GM21390 (cell line): ENCODE measurements at regions not wholly inside any gene's neighbourhood (a gene's known extent, or its start where the extent isn't known, plus 50 kb on each side); places are given as distances from the start of the nearest gene placed in this dataset.
"Not testable (repeated sequence)": the region's sequence is repeated elsewhere in the genome, so short reads cannot be mapped to it uniquely, and the experiment has no call there.

Source experiments
- ATAC-seq: cut with Tn5 transposase; IDR thresholded peaks from one replicate; pipeline ENCODE4 v1.9.1; 2021; ENCODE audit not compliant: unreplicated experiment

GRCh38 chr18:67789165-67789545, 272.6 kb upstream of the DSEL start:
- ATAC-seq, result no peak

GRCh38 chr18:67788310-67789164, 272.0 kb upstream of the DSEL start:
- no peak for ATAC-seq

GRCh38 chr18:67783196-67783946, 266.9 kb upstream of the DSEL start:
- ATAC-seq, result no peak

- ATAC-seq, result no peak
Observed at GRCh38 chr18:67778016-67778415, 261.5 kb upstream of the DSEL start.

GRCh38 chr18:67776929-67777328, 260.4 kb upstream of the DSEL start:
- ATAC-seq, result no peak

GRCh38 chr18:67771271-67771670, 254.8 kb upstream of the DSEL start:
- no peak for ATAC-seq

GRCh38 chr18:67770520-67770919, 254.0 kb upstream of the DSEL start:
- ATAC-seq, result no peak

GRCh38 chr18:67766930-67767329, 250.4 kb upstream of the DSEL start:
- ATAC-seq, result no peak

- ATAC-seq, result not testable (repeated sequence)
Observed at GRCh38 chr18:67752211-67752610, 235.7 kb upstream of the DSEL start.

GRCh38 chr18:67742954-67743353, 226.4 kb upstream of the DSEL start:
- ATAC-seq, result no peak

GRCh38 chr18:67742525-67742924, 226.0 kb upstream of the DSEL start:
- ATAC-seq, result no peak

GRCh38 chr18:67735506-67735905, 219.0 kb upstream of the DSEL start:
- no peak for ATAC-seq

- no peak for ATAC-seq
Observed at GRCh38 chr18:67733088-67733487, 216.6 kb upstream of the DSEL start.

- no peak for ATAC-seq
Observed at GRCh38 chr18:67731851-67732250, 215.3 kb upstream of the DSEL start.

GRCh38 chr18:67730886-67731285, 214.4 kb upstream of the DSEL start:
- no peak for ATAC-seq

- ATAC-seq, result no peak
Observed at GRCh38 chr18:67728364-67728763, 211.8 kb upstream of the DSEL start.

- no peak for ATAC-seq
Observed at GRCh38 chr18:67726882-67727281, 210.4 kb upstream of the DSEL start.

GRCh38 chr18:67717800-67718199, 201.3 kb upstream of the DSEL start:
- no peak for ATAC-seq

GRCh38 chr18:67715567-67715966, 199.0 kb upstream of the DSEL start:
- ATAC-seq, result no peak

- no peak for ATAC-seq
Observed at GRCh38 chr18:67710639-67711038, 194.1 kb upstream of the DSEL start.

- no peak for ATAC-seq
Observed at GRCh38 chr18:67705748-67706147, 189.2 kb upstream of the DSEL start.

GRCh38 chr18:67695684-67696083, 179.2 kb upstream of the DSEL start:
- ATAC-seq, result no peak
